HuH-7.5 (cell line): ENCODE measurements at regions not wholly inside any gene's neighbourhood (a gene's known extent, or its start where the extent isn't known, plus 50 kb on each side); places are given as distances from the start of the nearest gene placed in this dataset.

Experiments
- DNase-seq: peaks from one replicate; pipeline ENCODE4 v3.0.0; 2011; ENCODE audit warnings: low spot score

DNA sequence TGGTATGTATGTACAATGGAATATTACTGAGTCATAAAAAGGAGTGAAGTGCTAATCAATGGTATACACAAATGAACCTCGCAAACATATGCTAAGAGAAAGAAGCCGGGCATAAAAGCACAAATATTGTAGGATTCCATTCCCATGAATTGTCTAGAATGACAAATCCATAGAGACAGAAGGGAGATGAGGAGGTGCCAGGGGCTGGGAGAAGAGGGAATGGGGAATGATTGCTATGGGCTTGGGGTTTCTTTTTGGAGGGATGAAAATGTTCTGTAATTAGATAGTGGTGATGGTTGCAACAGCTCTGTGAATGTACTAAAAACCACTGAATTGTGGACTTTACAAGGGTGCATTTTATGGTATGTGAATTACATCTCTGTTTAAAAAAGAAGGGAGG is 73.5 kb downstream of the GLI2 start:
- no peak for DNase-seq

DNA sequence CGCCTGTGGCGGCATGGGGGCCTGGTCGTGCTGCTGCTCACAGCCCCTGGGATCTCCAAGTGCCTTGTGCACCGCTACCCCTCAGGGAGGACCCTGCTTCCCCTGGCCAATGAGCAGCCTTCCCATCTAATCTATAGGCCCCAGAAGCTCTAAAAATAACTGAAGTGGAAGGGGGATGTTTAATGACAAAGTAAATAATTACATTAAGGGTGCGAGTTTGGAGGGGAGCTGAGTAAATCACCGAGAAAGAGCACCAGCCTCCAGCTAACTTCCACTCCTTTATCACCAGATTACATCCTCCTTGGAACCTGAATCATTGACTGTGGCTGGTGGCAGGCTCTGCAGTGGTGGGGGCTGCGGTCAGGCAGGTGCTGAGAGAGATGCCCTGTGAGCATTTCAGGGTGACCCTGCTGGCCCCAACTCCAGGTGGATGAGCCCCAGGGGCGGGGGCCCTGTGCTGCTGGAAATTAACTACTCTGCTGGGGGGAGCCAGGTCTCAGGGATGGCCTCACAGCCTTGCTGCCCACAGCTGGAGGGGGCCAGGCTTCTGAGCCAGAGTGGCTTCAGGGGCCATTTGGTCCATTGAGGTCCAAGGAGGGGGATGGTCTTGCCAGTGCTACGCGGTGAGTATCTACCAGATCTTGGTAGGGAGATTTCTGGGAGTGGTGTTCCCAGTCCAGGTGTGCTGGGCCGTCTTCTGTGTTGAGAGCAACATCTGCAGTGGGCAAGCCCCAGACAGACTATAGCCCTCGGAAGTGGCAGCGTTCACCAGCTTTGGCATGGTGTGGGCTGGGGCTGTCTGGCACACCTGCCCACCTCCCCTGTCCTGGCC is 74.2 kb downstream of the GLI2 start:
- no peak for DNase-seq

DNA sequence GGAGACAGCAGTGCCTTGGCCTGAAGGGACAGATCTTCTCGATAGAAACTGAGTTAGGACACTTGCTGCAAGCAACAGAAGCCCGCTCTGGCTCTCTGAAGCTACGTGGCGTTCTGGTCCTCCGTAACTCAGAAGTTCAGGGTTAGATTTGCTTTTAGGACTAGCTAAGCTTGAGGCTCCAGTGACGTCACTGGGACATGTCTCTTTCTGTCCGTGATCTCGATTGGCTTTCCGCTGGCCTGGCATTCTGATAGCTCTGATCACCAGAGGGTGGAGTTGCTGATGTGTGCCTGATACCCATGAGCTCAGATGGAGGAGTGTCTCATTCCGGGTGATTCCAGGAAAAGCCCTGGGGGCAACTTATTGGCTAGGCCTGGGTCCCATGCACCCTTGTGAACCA is 75.0 kb downstream of the GLI2 start:
- no peak for DNase-seq

- no peak for DNase-seq
These were observed 77.2 kb downstream of the GLI2 start for GRCh38 chr2:120812866-120813265.

DNA sequence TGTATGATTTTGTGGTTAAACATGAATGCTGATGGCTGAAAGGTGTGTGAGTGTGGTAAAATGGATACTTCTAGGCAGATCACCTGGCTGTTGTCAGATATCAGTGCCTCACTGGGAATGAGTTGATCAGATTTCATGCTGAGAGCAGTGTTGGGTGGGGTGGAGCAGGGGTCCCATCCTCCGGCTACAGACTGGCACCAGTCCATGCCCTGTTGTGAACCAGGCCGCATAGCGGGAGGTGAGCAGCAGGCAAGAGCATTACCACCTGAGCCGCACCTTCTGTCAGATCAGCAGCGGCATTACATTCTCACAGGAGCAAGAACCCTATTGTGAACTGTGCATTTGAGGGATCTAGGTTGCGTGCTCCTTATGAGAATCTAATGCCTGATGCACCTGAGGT is 78.7 kb downstream of the GLI2 start:
- DNase-seq = no peak

- DNase-seq = no peak
These were observed 79.6 kb downstream of the GLI2 start for GRCh38 chr2:120815292-120815691.

GRCh38 chr2:120817136-120817955 is 81.7 kb downstream of the GLI2 start:
- DNase-seq = no peak

DNA sequence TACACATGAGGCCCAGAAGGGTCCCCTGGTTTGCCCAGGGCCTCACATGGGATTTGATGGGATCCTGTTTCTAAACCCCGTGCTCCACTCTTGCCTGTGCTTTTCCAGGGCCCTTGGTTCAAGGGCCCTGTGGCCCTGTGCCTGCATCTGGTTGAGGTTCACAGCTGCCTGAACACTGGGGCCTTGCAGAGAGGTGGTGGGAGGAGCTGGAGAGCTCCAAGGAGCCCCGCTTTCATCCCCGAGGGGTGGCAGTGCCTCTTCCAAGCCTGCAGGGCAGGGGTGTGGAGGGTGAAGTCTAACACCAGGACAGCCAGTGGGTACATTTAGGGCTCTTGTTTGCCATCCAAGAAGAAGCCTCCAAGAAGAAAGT is 82.3 kb downstream of the GLI2 start:
- DNase-seq = no peak

DNA sequence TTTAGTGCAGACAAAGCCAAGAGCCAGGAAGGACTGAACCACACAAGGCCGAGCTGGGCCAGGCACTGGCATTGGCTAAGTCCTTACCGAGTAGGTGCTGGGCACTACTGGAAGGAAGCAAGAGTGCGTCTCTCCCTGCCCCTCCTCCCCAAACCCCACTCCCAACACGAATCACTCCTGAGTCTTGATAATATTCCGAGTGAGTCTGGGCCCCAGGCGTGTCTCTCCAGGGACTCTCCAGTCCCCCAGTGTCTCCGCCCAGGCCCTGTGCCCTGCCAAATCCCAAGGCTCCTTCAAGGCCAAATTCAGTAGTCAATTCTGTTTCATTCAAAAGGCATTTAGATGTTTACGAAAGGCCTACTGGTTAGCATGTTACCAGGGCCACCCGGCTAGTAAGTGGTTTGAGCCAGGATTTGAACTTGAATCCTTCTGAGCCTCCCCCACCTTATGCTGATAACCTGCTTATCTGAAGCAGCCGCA is 82.8 kb downstream of the GLI2 start:
- no peak for DNase-seq

GRCh38 chr2:120819720-120820210 is 84.1 kb downstream of the GLI2 start:
- DNase-seq = no peak

DNA sequence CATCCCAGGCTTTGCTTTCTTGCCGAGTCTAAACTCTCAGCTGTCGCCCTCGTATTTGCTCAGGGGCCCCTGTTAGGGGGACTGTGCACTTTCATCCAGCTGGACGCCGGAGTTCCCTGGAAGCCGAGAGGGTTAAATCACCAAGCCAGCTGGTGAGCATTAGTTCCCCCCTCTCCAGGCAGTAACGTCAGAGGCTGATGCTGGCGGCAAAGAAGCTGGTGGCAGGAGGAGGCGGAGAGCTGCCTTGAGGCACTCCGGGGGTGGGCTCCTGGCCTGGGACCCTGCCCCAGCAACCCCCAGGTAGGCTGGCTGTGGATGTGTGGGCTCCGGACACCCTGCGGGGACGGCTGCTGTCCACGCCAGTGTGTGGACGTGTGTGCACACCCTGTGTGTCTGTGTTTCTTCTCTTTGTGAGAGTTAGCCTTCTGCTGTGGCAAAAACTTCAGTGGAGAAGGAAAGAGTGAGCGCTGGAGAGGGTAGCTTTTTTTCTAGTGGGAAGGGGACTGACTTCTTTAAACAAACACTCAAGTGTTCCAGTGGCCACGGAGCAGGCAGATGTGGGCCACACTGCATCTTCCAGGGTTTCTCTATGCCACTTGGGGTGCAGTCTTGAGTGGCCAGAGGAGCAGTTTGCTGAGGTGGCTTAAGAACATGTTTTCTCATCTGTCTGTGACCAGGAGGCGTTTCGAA is 84.7 kb downstream of the GLI2 start:
- DNase-seq = no peak

DNA sequence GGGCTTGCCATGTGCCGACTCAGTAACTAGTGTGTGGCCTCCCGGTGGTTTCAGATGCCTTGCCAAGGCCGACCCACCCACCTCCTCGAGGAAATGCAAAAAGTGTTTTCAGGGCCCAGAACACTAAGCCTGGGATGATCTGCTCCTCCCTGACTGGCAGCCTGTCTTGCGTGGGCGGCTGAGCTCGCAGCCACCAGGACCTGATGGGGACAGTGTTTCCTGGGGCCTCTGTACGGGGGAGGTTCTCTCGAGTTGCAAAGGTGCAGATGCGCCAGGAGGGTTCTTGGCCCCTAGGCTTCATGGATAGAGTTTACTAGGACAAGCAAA is 85.2 kb downstream of the GLI2 start:
- DNase-seq = no peak

GRCh38 chr2:120821446-120822160 is 85.9 kb downstream of the GLI2 start:
- no peak for DNase-seq

DNA sequence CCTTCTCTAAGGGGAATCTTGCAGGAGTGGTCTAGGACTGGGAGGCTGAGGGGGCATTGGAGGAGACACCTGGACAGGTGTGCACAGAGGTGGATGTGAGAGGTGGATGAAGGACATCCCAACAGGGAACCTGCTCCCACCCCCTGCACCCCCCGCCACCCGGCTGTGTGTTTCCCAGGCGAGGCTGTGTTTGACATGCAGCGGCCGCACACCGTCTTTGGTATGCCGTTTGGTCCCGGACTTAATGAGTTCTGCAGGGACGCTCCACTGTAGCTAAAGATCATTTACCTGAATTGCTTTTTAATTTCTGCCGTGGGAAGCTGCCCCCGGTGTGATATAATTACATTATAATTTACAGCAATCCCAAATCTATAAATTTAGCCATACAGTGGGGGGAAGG is 87.3 kb downstream of the GLI2 start:
- DNase-seq = no peak

DNA sequence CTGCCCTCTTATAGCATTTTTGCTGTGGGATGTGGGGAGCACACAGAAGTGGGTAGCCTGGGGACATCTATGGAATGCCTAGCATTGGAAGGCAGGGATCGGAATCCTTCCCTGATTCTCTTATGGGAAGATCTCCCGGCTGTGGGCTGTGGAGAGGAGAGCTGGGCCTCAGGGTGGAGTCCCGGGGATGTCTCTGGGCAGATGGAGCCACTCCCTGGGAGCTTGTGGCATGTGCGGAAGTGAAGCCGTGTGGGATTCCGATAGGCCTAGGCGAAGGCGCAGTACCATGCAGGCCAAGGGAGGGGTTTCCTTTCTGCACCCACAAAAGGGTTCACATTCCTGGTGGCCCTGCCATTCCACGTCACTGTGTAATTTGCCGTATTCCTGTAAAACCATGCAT is 87.9 kb downstream of the GLI2 start:
- no peak for DNase-seq

GRCh38 chr2:120824246-120824645 is 88.6 kb downstream of the GLI2 start:
- no peak for DNase-seq

DNA sequence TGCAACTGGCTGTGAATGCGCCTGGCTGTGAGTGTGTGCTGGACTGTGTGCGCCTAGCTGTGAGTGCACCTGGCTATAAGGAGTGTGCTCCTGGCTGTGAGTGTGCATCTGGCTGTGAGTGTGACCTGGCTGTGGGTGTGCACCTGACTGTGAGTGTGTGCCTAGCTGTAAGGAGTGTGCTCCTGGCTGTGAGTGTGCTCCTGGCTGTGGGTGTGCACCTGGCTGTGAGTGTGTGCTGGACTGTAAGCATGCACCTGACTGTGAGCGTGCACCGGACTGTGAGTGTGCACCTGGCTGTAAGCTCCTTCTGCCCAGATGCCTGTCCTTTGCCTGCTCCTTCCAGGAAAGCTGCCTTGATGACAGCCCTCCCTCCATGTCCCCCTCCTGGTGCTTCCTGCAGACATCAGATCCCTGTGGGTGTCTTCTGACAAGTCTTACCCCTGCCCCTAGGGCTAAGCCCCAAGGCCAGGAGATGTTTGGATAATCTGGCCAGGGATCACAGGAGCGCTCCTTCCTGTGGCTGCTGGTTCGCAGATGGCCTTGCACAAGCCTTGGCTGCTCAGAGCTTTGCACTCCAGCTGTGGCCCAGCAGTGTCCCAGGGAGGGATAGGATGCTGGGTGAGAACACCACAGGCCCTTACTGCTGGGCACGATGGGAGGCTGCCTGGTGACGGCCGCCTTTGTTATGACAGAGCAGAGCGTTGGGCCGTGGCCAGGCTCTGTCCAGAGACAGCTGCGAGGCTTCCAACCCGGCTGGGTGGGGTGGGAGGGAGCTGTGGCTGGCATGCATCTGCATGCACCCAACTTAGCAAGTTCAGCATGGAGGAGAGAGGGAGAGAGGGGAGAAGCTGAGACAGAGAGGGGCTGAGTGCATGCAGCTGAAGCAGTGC is 89.9 kb downstream of the GLI2 start:
- DNase-seq = no peak

GRCh38 chr2:120826260-120826648 is 90.6 kb downstream of the GLI2 start:
- DNase-seq = no peak

GRCh38 chr2:120826716-120827410 is 91.2 kb downstream of the GLI2 start:
- DNase-seq = no peak

DNA sequence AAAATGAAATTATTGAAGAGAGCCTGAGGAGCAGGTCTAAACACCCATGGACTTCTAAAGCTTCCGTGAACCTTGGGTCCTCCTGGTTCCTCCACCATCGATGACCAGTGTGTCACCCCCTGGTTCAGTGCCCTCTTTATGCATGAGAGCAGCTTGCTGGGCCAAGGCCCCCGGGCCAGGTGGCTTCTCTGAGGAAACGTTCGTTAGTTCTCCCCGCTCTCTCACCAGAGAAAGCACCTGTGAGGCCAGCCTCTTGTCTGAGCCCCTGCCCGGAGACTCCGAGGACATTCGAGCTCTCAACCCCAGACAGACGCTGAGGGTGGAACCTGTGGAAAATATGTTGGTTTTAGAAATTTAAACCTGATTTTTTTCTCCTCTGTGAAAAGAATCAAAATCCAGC is 92.4 kb downstream of the GLI2 start:
- no peak for DNase-seq
